ENCODE measurements at regions not wholly inside any gene's neighbourhood (a gene's known extent, or its start where the extent isn't known, plus 50 kb on each side); places are given as distances from the start of the nearest gene placed in this dataset.

GRCh38 chr22:44380756-44381486, 68.2 kb upstream of the SHISAL1 start:
- Histone ChIP-seq H2AFZ (ENCODE audit: low read length) (no peak overlapping the region), H3K4me2 (ENCODE audit: low read length) (no peak overlapping the region), H3K27ac (ENCODE audit: low read depth, low read length, poor library complexity, severe bottlenecking) (no peak overlapping the region), H3K36me3 (ENCODE audit: insufficient read depth, low read length) (no peaks in the 10 kb centered on the region), H4K20me1 (ENCODE audit: insufficient read depth, low read length) (no peaks in the 10 kb centered on the region), H3K4me1 (ENCODE audit: insufficient read depth, low read length, poor library complexity, severe bottlenecking) (no peaks in the 10 kb centered on the region), H3K9me3 (ENCODE audit: low read length) (no peaks in the 10 kb centered on the region), H3K4me3 (ENCODE audit: low read depth, low read length, poor library complexity, severe bottlenecking) (no peak overlapping the region), H3K79me2 (ENCODE audit: insufficient read depth, low read depth, low read length) (no peaks in the 10 kb centered on the region), H3K9me2 (ENCODE audit: insufficient read depth, low read length) (no peaks in the 10 kb centered on the region)
- ChIA-PET POLR2A (no interaction called here), CTCF (ENCODE audit: unreplicated experiment) (no interaction called here)
- DNase-seq (ENCODE audit: low spot score): no peak
- no peak for TF ChIP-seq CTCF (conservative IDR thresholded peaks at IDR 0.05; ENCODE audit: low read length)
- no peak for TF ChIP-seq EZH2phosphoT487 (IDR thresholded peaks at IDR 0.05; ENCODE audit: borderline replicate concordance, low read depth, low read length)
- no TSS peak for BruUV-seq (replicated peaks)
- intact Hi-C loops (cut with micrococcal nuclease; ENCODE audit: unreplicated experiment): no loop called here

DNA sequence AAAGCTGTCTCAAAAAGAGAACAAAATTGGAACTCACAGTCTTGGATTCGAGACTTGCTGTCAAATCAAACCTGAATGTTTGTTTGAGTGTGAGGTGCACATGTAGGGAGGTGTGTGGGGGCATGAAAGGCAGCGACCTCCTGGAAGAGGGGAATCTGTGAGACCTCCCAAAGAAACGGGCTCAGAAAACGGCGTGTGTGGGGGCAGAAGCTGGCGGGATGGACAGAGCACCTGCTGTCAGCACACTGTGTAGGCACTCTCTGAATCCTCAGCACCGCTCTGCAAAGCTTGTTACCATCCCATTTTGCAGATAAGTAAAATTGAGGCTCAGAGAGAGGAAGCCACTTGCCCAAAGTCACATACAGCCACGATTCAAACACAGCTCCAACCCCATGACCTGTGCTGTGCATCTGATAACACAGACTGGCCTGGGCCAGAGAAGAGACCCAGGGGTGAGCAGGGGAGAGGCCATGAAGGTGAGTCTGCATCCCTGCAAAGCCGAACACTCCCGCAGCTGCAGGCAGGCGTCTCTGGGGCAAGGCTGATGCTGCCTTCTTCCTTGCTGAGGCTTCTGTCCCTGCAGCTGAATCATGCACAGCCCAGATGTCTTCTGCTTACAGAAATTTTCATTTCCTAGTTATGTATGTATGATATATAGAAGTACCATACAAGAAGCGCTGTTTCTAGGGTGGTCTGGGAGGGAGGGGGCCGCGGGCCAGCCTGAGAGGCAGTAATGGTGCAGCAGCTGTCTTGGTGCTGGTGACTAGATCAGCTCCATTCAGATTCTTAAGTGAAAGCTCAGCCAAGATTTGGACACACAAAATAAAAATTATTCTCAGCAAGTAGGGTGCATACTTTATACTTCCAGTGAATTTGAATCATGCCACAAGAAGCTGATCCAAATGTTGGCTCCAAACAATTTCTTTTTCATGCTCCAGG, 67.3 kb upstream of the SHISAL1 start:
- H3K4me2 ChIP-seq (ENCODE audit: low read length): no peak overlapping the region
- no peak for TF ChIP-seq CTCF (conservative IDR thresholded peaks at IDR 0.05; ENCODE audit: low read length)
- no peak overlapping the region for H3K4me3 ChIP-seq (ENCODE audit: low read depth, low read length, poor library complexity, severe bottlenecking)
- no peaks in the 10 kb centered on the region for H3K36me3 ChIP-seq (ENCODE audit: insufficient read depth, low read length)
- H3K27ac ChIP-seq (ENCODE audit: low read depth, low read length, poor library complexity, severe bottlenecking): no peak overlapping the region
- no peaks in the 10 kb centered on the region for H3K79me2 ChIP-seq (ENCODE audit: insufficient read depth, low read depth, low read length)
- no peak overlapping the region for H2AFZ ChIP-seq (ENCODE audit: low read length)
- no TSS peak for BruUV-seq (replicated peaks)
- no peaks in the 10 kb centered on the region for H3K9me3 ChIP-seq (ENCODE audit: low read length)
- intact Hi-C loops (cut with micrococcal nuclease; ENCODE audit: unreplicated experiment): no loop called here
- CTCF ChIA-PET (ENCODE audit: unreplicated experiment): no interaction called here
- no peaks in the 10 kb centered on the region for H3K9me2 ChIP-seq (ENCODE audit: insufficient read depth, low read length)
- POLR2A ChIA-PET: interaction anchor here (0.6 kb wide), 1 partner anchor 25 kb away, joined by 3 read pairs; no protein-coding TSS in a partner anchor
- H4K20me1 ChIP-seq (ENCODE audit: insufficient read depth, low read length): no peaks in the 10 kb centered on the region
- no peaks in the 10 kb centered on the region for H3K4me1 ChIP-seq (ENCODE audit: insufficient read depth, low read length, poor library complexity, severe bottlenecking)
- DNase-seq (ENCODE audit: low spot score): no peak

DNA sequence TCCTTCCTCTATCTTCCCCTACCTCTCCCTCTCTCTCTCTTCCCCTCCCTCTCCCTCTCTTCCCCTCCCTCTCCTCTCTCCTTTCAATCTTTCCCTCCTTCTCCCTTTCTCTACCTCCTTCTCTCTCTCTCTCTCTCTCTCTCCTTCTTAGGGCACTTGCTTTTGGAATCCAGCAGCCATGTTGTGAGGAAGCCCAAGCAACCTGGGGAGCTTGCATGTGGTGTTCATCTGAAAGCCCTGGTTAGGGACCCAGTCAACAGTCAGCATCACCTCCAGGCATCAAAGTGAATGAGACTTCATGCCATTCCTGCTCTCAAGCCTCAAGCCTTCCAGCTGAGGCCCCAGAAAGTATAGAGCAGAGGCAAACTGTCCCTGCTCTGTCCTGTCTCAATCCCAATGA, 65.6 kb upstream of the SHISAL1 start:
- no peak overlapping the region for H2AFZ ChIP-seq (ENCODE audit: low read length)
- TF ChIP-seq CTCF (conservative IDR thresholded peaks at IDR 0.05; ENCODE audit: low read length) (no peak), EZH2phosphoT487 (IDR thresholded peaks at IDR 0.05; ENCODE audit: borderline replicate concordance, low read depth, low read length) (no peak)
- ChIA-PET CTCF (ENCODE audit: unreplicated experiment) (no interaction called here), POLR2A (interaction anchor here (0.7 kb wide), 1 partner anchor 297 kb away, joined by 3 read pairs; no protein-coding TSS in a partner anchor)
- H3K79me2 ChIP-seq (ENCODE audit: insufficient read depth, low read depth, low read length): no peaks in the 10 kb centered on the region
- H3K4me3 ChIP-seq (ENCODE audit: low read depth, low read length, poor library complexity, severe bottlenecking): no peak overlapping the region
- H3K4me2 ChIP-seq (ENCODE audit: low read length): no peak overlapping the region
- no peak overlapping the region for H3K27ac ChIP-seq (ENCODE audit: low read depth, low read length, poor library complexity, severe bottlenecking)
- intact Hi-C loops (cut with micrococcal nuclease; ENCODE audit: unreplicated experiment): no loop called here
- DNase-seq (ENCODE audit: low spot score): no peak
- no peaks in the 10 kb centered on the region for H3K4me1 ChIP-seq (ENCODE audit: insufficient read depth, low read length, poor library complexity, severe bottlenecking)
- H3K9me3 ChIP-seq (ENCODE audit: low read length): no peaks in the 10 kb centered on the region
- BruUV-seq (replicated peaks): no TSS peak
- no peaks in the 10 kb centered on the region for H3K9me2 ChIP-seq (ENCODE audit: insufficient read depth, low read length)
- no peaks in the 10 kb centered on the region for H3K36me3 ChIP-seq (ENCODE audit: insufficient read depth, low read length)
- H4K20me1 ChIP-seq (ENCODE audit: insufficient read depth, low read length): no peaks in the 10 kb centered on the region

All from OCI-LY7 (cell line).